Keratinocyte (primary cell): ENCODE measurements at regions not wholly inside any gene's neighbourhood (a gene's known extent, or its start where the extent isn't known, plus 50 kb on each side); places are given as distances from the start of the nearest gene placed in this dataset.

ENCODE experiments used
- DNase-seq: peaks from one replicate; pipeline ENCODE4 v3.0.0-alpha.2; 2011; ENCODE audit warnings: low read depth, missing footprints, low spot score
- FAIRE-seq: peaks from 2 replicates; lab custom pipeline; 2011; peaks lifted over from hg19 to GRCh38; lab: Jason Lieb, UNC
- H2AFZ ChIP-seq: 2 replicates; pipeline ENCODE4 v1.6.0; 2012; ENCODE audit warnings: low read length, control low read depth, inconsistent platforms; ENCODE audit not compliant: control insufficient read depth
- H3K27ac ChIP-seq: 2 replicates; pipeline ENCODE4 v1.5.1; 2011; ENCODE audit warnings: low read length; ENCODE audit not compliant: control insufficient read depth, insufficient read depth
- H3K27me3 ChIP-seq: 3 replicates; pipeline ENCODE4 v1.6.0; 2011; ENCODE audit warnings: low read length; ENCODE audit not compliant: control insufficient read depth, insufficient read depth; ENCODE audit errors: extremely low read depth
- H3K36me3 ChIP-seq, 2 experiments: 2 replicates in 1 of 2; 3 replicates in 1 of 2; pipeline ENCODE4 v1.5.1; 2011; ENCODE audit warnings: low read length in 2 of 2, mild to moderate bottlenecking in 1 of 2; ENCODE audit not compliant: control insufficient read depth in 2 of 2, insufficient read depth in 2 of 2; ENCODE audit errors: extremely low read depth in 1 of 2
- H3K4me1 ChIP-seq: 3 replicates; pipeline ENCODE4 v1.5.1; 2011; ENCODE audit warnings: low read length; ENCODE audit not compliant: control insufficient read depth, insufficient read depth; ENCODE audit errors: extremely low read depth
- H3K4me2 ChIP-seq: 3 replicates; pipeline ENCODE4 v1.6.0; 2011; ENCODE audit warnings: low read depth, low read length; ENCODE audit not compliant: control insufficient read depth, insufficient read depth; ENCODE audit errors: extremely low read depth
- H3K4me3 ChIP-seq, 3 experiments: fragments of 200-600 bp in 1 of 3; sonication (generic) in 1 of 3; 2 replicates in 2 of 3; 3 replicates in 1 of 3; pipeline ENCODE4 v1.5.1; 2011 to 2016; ENCODE audit warnings: low read length in 3 of 3, mild to moderate bottlenecking in 3 of 3, control low read depth in 2 of 3, inconsistent platforms in 1 of 3, low read depth in 1 of 3, mixed read lengths in 1 of 3, mixed run types in 1 of 3, moderate library complexity in 1 of 3; ENCODE audit not compliant: control insufficient read depth in 2 of 3, insufficient read depth in 2 of 3; ENCODE audit errors: extremely low read depth in 1 of 3
- H3K79me2 ChIP-seq: 2 replicates; pipeline ENCODE4 v1.6.0; 2012; ENCODE audit warnings: low read length; ENCODE audit not compliant: control insufficient read depth, insufficient read depth
- H3K9ac ChIP-seq: 3 replicates; pipeline ENCODE4 v1.6.0; 2011; ENCODE audit warnings: low read length; ENCODE audit not compliant: control insufficient read depth, insufficient read depth; ENCODE audit errors: extremely low read depth
- H3K9me1 ChIP-seq: 3 replicates; pipeline ENCODE4 v1.6.0; 2011; ENCODE audit warnings: low read length; ENCODE audit not compliant: control insufficient read depth, insufficient read depth; ENCODE audit errors: extremely low read depth
- H3K9me3 ChIP-seq: 2 replicates; pipeline ENCODE4 v1.5.1; 2012; ENCODE audit warnings: low read depth, low read length; ENCODE audit not compliant: control insufficient read depth
- H4K20me1 ChIP-seq: 3 replicates; pipeline ENCODE4 v1.6.0; 2011; ENCODE audit warnings: low read length; ENCODE audit not compliant: control insufficient read depth, insufficient read depth; ENCODE audit errors: extremely low read depth
- EZH2 ChIP-seq: IDR thresholded peaks from one replicate; pipeline ENCODE4 v1.6.1; 2012; ENCODE audit warnings: inconsistent platforms, mild to moderate bottlenecking, low read length, moderate library complexity
- dilution Hi-C: fragments of 300-500 bp; cut with MboI; formaldehyde crosslinking; loops from one replicate; pipeline ENCODE4 v1.7.0; 2020; ENCODE audit warnings: low sequenced_read_pairs; ENCODE audit not compliant: extremely low pct_ligation_motif_present
- TF ChIP-seq, protein P1 (sequence below), 3 experiments: IDR thresholded peaks in 1 of 3; conservative IDR thresholded peaks in 1 of 3; optimal IDR thresholded peaks in 1 of 3; 2 replicates in 2 of 3; 3 replicates in 1 of 3; pipeline versions ENCODE3 to v1.5.1; 2011; ENCODE audit warnings: low read length in 3 of 3, mild to moderate bottlenecking in 3 of 3, moderate library complexity in 2 of 3, control low read depth in 1 of 3, inconsistent platforms in 1 of 3; ENCODE audit not compliant: insufficient read depth in 2 of 3; ENCODE audit errors: extremely low read depth in 1 of 3

GRCh38 chr4:144350706-144351105 is 210.2 kb upstream of the GYPA start:
- DNase-seq (no peak), FAIRE-seq (no peak)
- H3K27me3 ChIP-seq: no peaks in the 10 kb centered on the region
- peaks cover 8% of the 10 kb centered on the region for H3K4me1 ChIP-seq
- H3K79me2 ChIP-seq: no peaks in the 10 kb centered on the region
- no peak overlapping the region for H2AFZ ChIP-seq
- TF ChIP-seq, protein P1, sequence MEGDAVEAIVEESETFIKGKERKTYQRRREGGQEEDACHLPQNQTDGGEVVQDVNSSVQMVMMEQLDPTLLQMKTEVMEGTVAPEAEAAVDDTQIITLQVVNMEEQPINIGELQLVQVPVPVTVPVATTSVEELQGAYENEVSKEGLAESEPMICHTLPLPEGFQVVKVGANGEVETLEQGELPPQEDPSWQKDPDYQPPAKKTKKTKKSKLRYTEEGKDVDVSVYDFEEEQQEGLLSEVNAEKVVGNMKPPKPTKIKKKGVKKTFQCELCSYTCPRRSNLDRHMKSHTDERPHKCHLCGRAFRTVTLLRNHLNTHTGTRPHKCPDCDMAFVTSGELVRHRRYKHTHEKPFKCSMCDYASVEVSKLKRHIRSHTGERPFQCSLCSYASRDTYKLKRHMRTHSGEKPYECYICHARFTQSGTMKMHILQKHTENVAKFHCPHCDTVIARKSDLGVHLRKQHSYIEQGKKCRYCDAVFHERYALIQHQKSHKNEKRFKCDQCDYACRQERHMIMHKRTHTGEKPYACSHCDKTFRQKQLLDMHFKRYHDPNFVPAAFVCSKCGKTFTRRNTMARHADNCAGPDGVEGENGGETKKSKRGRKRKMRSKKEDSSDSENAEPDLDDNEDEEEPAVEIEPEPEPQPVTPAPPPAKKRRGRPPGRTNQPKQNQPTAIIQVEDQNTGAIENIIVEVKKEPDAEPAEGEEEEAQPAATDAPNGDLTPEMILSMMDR (optimal IDR thresholded peaks at IDR 0.05 in 1 of 3, IDR thresholded peaks at IDR 0.05 in 1 of 3, conservative IDR thresholded peaks at IDR 0.05 in 1 of 3; ENCODE audit: extremely low read depth in 1 of 3, insufficient read depth in 2 of 3, low read length in 3 of 3): no peak
- no peak for TF ChIP-seq EZH2
- H3K27ac ChIP-seq: no peak overlapping the region
- H4K20me1 ChIP-seq: no peaks in the 10 kb centered on the region
- no peak overlapping the region for H3K9ac ChIP-seq
- no peaks in the 10 kb centered on the region for H3K9me1 ChIP-seq
- H3K4me3 ChIP-seq: no peak overlapping the region
- no peak overlapping the region for H3K4me2 ChIP-seq
- H3K9me3 ChIP-seq: no peaks in the 10 kb centered on the region
- dilution Hi-C loops: no loop called here
- H3K36me3 ChIP-seq: no peaks in the 10 kb centered on the region

DNA sequence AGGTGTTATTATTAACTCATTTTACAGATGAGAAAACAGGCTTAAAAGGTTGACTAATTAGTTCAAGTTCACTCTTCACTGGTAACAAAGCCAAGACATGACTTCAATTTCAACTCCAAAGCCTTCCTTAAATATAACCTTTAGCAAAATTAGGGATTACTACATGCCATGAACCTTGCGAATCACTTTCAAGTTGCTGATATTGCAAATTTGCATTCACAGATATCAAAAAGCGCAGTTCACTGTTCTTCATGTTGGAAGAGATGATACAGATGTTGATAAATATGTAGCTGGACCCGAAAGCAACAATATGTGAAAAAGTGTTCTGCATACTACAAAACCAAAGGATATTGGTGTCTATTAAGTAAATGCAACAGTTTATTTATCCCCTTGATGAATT is 210.8 kb upstream of the GYPA start:
- TF ChIP-seq EZH2: no peak
- TF ChIP-seq, protein P1 (optimal IDR thresholded peaks at IDR 0.05 in 1 of 3, IDR thresholded peaks at IDR 0.05 in 1 of 3, conservative IDR thresholded peaks at IDR 0.05 in 1 of 3; ENCODE audit: extremely low read depth in 1 of 3, insufficient read depth in 2 of 3, low read length in 3 of 3): no peak
- no peak overlapping the region for H3K27ac ChIP-seq
- H3K36me3 ChIP-seq: no peaks in the 10 kb centered on the region
- no peak overlapping the region for H3K4me2 ChIP-seq
- no peaks in the 10 kb centered on the region for H4K20me1 ChIP-seq
- DNase-seq (no peak), FAIRE-seq (no peak)
- no peaks in the 10 kb centered on the region for H3K79me2 ChIP-seq
- dilution Hi-C loops: no loop called here
- H3K9me3 ChIP-seq: no peaks in the 10 kb centered on the region
- H3K9me1 ChIP-seq: no peaks in the 10 kb centered on the region
- H3K9ac ChIP-seq: no peak overlapping the region
- peaks cover 14% of the 10 kb centered on the region for H3K4me1 ChIP-seq
- no peak overlapping the region for H3K4me3 ChIP-seq
- H3K27me3 ChIP-seq: no peaks in the 10 kb centered on the region
- H2AFZ ChIP-seq: no peak overlapping the region
